GM12878 (cell line): ENCODE measurements at regions not wholly inside any gene's neighbourhood (a gene's known extent, or its start where the extent isn't known, plus 50 kb on each side); places are given as distances from the start of the nearest gene placed in this dataset.

Experiments used
- MLLT1 ChIP-seq: fragments of 450-650 bp; IDR thresholded peaks from 2 replicates; pipeline ENCODE4 v1.6.1; 2016; ENCODE audit warnings: mild to moderate bottlenecking
- PML ChIP-seq: IDR thresholded peaks from 2 replicates; pipeline ENCODE4 v1.6.1; 2012; ENCODE audit warnings: low read length, inconsistent platforms
- TF ChIP-seq, protein P1 (sequence below), 3 experiments: IDR thresholded peaks in 2 of 3; conservative IDR thresholded peaks in 1 of 3; 2 replicates each; pipeline ENCODE4 v1.5.1; 2011; ENCODE audit warnings: low read depth in 3 of 3, low read length in 3 of 3, mild to moderate bottlenecking in 3 of 3, control low read depth in 2 of 3, moderate library complexity in 2 of 3, inconsistent platforms in 1 of 3, mixed read lengths in 1 of 3; ENCODE audit not compliant: control insufficient read depth in 2 of 3, insufficient read depth in 1 of 3; ENCODE audit errors: extremely low read depth in 1 of 3

- TF ChIP-seq MLLT1 (no peak), PML (no peak)
- TF ChIP-seq, protein P1, sequence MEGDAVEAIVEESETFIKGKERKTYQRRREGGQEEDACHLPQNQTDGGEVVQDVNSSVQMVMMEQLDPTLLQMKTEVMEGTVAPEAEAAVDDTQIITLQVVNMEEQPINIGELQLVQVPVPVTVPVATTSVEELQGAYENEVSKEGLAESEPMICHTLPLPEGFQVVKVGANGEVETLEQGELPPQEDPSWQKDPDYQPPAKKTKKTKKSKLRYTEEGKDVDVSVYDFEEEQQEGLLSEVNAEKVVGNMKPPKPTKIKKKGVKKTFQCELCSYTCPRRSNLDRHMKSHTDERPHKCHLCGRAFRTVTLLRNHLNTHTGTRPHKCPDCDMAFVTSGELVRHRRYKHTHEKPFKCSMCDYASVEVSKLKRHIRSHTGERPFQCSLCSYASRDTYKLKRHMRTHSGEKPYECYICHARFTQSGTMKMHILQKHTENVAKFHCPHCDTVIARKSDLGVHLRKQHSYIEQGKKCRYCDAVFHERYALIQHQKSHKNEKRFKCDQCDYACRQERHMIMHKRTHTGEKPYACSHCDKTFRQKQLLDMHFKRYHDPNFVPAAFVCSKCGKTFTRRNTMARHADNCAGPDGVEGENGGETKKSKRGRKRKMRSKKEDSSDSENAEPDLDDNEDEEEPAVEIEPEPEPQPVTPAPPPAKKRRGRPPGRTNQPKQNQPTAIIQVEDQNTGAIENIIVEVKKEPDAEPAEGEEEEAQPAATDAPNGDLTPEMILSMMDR (IDR thresholded peaks at IDR 0.05 in 2 of 3, conservative IDR thresholded peaks at IDR 0.05 in 1 of 3; ENCODE audit: control insufficient read depth in 2 of 3, extremely low read depth in 1 of 3, insufficient read depth in 1 of 3, low read depth in 3 of 3, low read length in 3 of 3) = no peak
Observed at GRCh38 chr4:155434904-155435303, 58.1 kb upstream of the MAP9 start.
